ENCODE measurements at regions not wholly inside any gene's neighbourhood (a gene's known extent, or its start where the extent isn't known, plus 50 kb on each side); places are given as distances from the start of the nearest gene placed in this dataset.
"Not testable (repeated sequence)": the region's sequence is repeated elsewhere in the genome, so short reads cannot be mapped to it uniquely, and the experiment has no call there.

- Histone ChIP-seq H3K4me3 (no peak overlapping the region), H3K27me3 (replicated peaks; ENCODE audit: insufficient read depth) (no peaks in the 10 kb centered on the region), H3K9me2 (ENCODE audit: insufficient read depth) (peaks cover 4% of the 10 kb centered on the region; the same call in 1 of the 2 replicates), H3K9ac (no peak overlapping the region), H3K27ac (no peak overlapping the region), H3K9me3 (ENCODE audit: low read depth) (no peaks in the 10 kb centered on the region), H3K36me3 (ENCODE audit: low read depth) (no peaks in the 10 kb centered on the region), H3K4me2 (ENCODE audit: unreplicated experiment) (no peak overlapping the region), H3K79me2 (ENCODE audit: insufficient read depth) (no peaks in the 10 kb centered on the region), H2AFZ (no peak overlapping the region), H3K4me1 (ENCODE audit: insufficient read depth) (0 out of 2 replicates have a peak, but pooled peaks cover 5% of the 10 kb centered on the region), H4K20me1 (ENCODE audit: insufficient read depth) (no peaks in the 10 kb centered on the region), H3F3A (ENCODE audit: insufficient read depth) (peaks cover 10% of the 10 kb centered on the region; the same call in 1 of the 2 replicates)
- no peak for TF ChIP-seq EZH2 (IDR thresholded peaks at IDR 0.05; ENCODE audit: insufficient read depth, poor library complexity, severe bottlenecking)
- no peak for TF ChIP-seq EZH2phosphoT487 (IDR thresholded peaks at IDR 0.05; ENCODE audit: insufficient read depth, low read depth)
- DNase-seq: peak; percentile 68
- WGBS, 2 experiments (ENCODE audit: low coverage in 1 of 2, low lambda C conversion rate in 2 of 2, missing lambda C conversion rate in 2 of 2): 27 to 32% methylated on average over 4 of the region's 4 CpGs
- in situ Hi-C loops (cut with MboI): no loop called here
These were observed 111.5 kb downstream of the PSMG1 start for GRCh38 chr21:39071623-39072214.

DNA sequence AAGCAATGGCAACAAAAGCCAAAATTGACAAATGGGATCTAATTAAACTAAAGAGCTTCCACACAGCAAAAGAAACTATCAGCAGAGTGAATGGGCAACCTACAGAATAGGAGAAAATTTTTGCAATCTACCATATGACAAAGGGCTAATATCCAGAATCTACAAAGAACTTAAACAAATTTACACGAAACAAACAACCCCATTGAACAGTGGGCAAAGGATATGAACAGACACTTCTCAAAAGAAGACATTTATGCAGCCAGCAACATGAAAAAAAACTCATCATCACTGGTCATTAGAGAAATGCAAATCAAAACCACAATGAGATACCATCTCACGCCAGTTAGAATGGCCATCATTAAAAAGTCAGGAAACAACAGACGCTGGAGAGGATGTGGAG lies 113.4 kb downstream of the PSMG1 start:
- H3K27me3 ChIP-seq (replicated peaks; ENCODE audit: insufficient read depth); H3K9ac ChIP-seq; H3K79me2 ChIP-seq (ENCODE audit: insufficient read depth); H3K9me2 ChIP-seq (ENCODE audit: insufficient read depth); H3F3A ChIP-seq (ENCODE audit: insufficient read depth); H4K20me1 ChIP-seq (ENCODE audit: insufficient read depth); H3K9me3 ChIP-seq (ENCODE audit: low read depth); H2AFZ ChIP-seq; in situ Hi-C loops (cut with MboI); H3K27ac ChIP-seq; H3K4me3 ChIP-seq; H3K36me3 ChIP-seq (ENCODE audit: low read depth); H3K4me2 ChIP-seq (ENCODE audit: unreplicated experiment); DNase-seq; H3K4me1 ChIP-seq (ENCODE audit: insufficient read depth): not testable (repeated sequence)
- WGBS, 2 experiments (ENCODE audit: low coverage in 1 of 2, low lambda C conversion rate in 2 of 2, missing lambda C conversion rate in 2 of 2): 89 to 92% methylated on average over 3 of the region's 3 CpGs

DNA sequence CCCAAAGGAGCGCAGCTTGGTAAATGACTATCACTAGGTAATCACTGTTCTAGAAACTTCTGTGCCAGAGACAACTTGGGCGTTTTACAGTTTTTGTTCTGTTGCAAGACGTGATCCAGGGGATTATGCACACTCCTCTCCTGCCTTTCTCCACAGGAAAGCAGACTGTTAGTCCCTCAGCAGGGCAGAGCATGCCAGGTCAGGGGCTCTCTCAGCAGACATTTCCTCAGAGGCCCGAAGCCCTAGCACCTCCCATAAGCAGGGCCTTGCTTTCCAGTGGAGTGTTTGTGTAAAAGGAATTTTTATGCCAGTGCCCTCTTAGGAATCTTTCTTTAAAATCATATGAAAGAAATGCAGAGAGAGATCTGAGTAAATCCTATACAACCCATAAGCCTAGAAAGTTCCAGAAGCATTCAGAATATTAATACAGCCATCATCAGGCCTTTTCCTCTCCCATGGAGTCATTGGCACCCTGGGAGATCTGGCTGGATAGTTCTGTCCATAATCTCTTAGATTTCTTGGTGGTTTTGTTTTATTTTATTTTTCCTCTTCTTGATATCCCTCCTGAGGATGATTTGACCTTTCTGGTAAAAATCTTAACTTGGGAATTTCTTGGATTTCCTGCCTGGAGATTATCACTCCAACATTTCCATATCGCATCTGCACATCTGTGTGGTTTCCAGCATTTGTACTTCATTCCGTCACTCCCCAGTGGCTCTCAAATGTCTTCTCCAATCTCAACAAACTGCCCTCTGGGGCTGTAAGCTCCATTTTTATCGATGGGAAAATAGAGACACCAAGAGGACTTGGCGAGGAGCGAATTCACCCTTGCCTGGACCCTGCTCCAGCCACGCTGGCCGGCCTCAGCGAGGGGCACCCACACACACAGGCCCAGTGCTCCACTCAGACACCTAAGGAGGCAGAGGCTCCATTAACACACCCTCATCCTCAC lies 116.1 kb downstream of the PSMG1 start:
- Histone ChIP-seq H3K9ac (no peak overlapping the region), H3K9me2 (ENCODE audit: insufficient read depth) (peaks cover 4% of the 10 kb centered on the region; the same call in 1 of the 2 replicates), H3K27ac (no peak overlapping the region), H3K4me3 (no peak overlapping the region), H4K20me1 (ENCODE audit: insufficient read depth) (no peaks in the 10 kb centered on the region), H3K4me2 (ENCODE audit: unreplicated experiment) (no peak overlapping the region), H3F3A (ENCODE audit: insufficient read depth) (peaks cover 10% of the 10 kb centered on the region; the same call in 1 of the 2 replicates), H3K79me2 (ENCODE audit: insufficient read depth) (no peaks in the 10 kb centered on the region), H3K4me1 (ENCODE audit: insufficient read depth) (0 out of 2 replicates have a peak, but pooled peaks cover 5% of the 10 kb centered on the region), H3K27me3 (replicated peaks; ENCODE audit: insufficient read depth) (no peaks in the 10 kb centered on the region), H3K36me3 (ENCODE audit: low read depth) (no peaks in the 10 kb centered on the region), H2AFZ (no peak overlapping the region), H3K9me3 (ENCODE audit: low read depth) (no peaks in the 10 kb centered on the region)
- TF ChIP-seq EZH2 (IDR thresholded peaks at IDR 0.05; ENCODE audit: insufficient read depth, poor library complexity, severe bottlenecking) (no peak), EZH2phosphoT487 (IDR thresholded peaks at IDR 0.05; ENCODE audit: insufficient read depth, low read depth) (no peak)
- no peak for DNase-seq
- in situ Hi-C loops (cut with MboI): no loop called here
- 82 to 84% methylated on average over 12 of the region's 12 CpGs for WGBS, 2 experiments (ENCODE audit: low coverage in 1 of 2, low lambda C conversion rate in 2 of 2, missing lambda C conversion rate in 2 of 2)

DNA sequence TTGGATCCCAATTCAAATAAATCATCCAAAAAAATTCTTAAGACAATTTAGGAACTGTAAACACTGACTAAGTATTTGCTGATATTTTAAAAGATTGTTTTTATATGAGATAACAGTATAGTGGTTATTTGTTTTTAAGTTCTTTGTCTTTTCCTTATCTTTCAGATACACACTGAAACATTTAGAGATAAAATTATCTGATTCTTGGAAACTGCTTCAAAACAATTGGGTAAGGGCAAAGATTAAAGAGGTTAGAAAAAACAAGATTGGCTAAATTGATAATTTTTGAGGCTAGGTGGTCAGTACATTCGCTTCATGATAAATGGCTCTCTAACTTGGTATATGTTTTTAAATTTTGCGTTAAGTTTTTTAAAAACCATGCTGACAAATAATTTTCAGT lies 117.3 kb downstream of the PSMG1 start:
- no peak overlapping the region for H3K9ac ChIP-seq
- H3K79me2 ChIP-seq (ENCODE audit: insufficient read depth): no peaks in the 10 kb centered on the region
- WGBS, 2 experiments (ENCODE audit: low coverage in 1 of 2, low lambda C conversion rate in 2 of 2, missing lambda C conversion rate in 2 of 2): 83 to 87% methylated on average over 2 of the region's 2 CpGs
- TF ChIP-seq EZH2phosphoT487 (IDR thresholded peaks at IDR 0.05; ENCODE audit: insufficient read depth, low read depth): no peak
- no peak for TF ChIP-seq EZH2 (IDR thresholded peaks at IDR 0.05; ENCODE audit: insufficient read depth, poor library complexity, severe bottlenecking)
- H3K36me3 ChIP-seq (ENCODE audit: low read depth): no peaks in the 10 kb centered on the region
- H3K9me2 ChIP-seq (ENCODE audit: insufficient read depth): no peaks in the 10 kb centered on the region
- DNase-seq: no peak
- H3K4me1 ChIP-seq (ENCODE audit: insufficient read depth): no peaks in the 10 kb centered on the region
- no peak overlapping the region for H3K27ac ChIP-seq
- H3K4me3 ChIP-seq: no peak overlapping the region
- H4K20me1 ChIP-seq (ENCODE audit: insufficient read depth): no peaks in the 10 kb centered on the region
- no peaks in the 10 kb centered on the region for H3F3A ChIP-seq (ENCODE audit: insufficient read depth)
- no peaks in the 10 kb centered on the region for H3K9me3 ChIP-seq (ENCODE audit: low read depth)
- no peaks in the 10 kb centered on the region for H3K27me3 ChIP-seq (replicated peaks; ENCODE audit: insufficient read depth)
- in situ Hi-C loops (cut with MboI): no loop called here
- no peak overlapping the region for H3K4me2 ChIP-seq (ENCODE audit: unreplicated experiment)
- H2AFZ ChIP-seq: no peak overlapping the region

All from GM23248 (cell line).